HG03469 (cell line): ENCODE measurements at regions not wholly inside any gene's neighbourhood (a gene's known extent, or its start where the extent isn't known, plus 50 kb on each side); places are given as distances from the start of the nearest gene placed in this dataset.
A peak's percentile ranks its signal among the peaks of the same experiment; 100 is the strongest.
"Not testable (repeated sequence)": the region's sequence is repeated elsewhere in the genome, so short reads cannot be mapped to it uniquely, and the experiment has no call there.

Source experiments
- ATAC-seq: cut with Tn5 transposase; IDR thresholded peaks from one replicate; pipeline ENCODE4 v1.9.1; 2021; ENCODE audit warnings: mild to moderate bottlenecking, moderate library complexity, moderate number of reproducible peaks; ENCODE audit not compliant: unreplicated experiment

DNA sequence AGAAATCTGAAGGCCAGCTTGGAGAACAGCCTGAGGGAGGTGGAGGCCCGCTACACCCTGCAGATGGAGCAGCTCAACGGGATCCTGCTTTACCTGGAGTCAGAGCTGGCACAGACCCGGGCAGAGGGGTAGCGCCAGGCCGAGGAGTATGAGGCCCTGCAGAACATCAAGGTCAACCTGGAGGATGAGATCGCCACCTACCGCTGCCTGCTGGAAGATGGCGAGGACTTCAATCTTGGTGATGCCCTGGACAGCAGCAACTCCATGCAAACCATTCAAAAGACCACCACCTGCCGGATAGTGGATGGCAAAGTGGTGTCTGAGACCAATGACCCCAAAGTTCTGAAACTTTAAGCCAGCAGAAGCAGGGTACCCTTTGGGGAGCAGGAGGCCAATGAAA is 318.4 kb downstream of the ZFHX3 start:
- ATAC-seq = not testable (repeated sequence)

DNA sequence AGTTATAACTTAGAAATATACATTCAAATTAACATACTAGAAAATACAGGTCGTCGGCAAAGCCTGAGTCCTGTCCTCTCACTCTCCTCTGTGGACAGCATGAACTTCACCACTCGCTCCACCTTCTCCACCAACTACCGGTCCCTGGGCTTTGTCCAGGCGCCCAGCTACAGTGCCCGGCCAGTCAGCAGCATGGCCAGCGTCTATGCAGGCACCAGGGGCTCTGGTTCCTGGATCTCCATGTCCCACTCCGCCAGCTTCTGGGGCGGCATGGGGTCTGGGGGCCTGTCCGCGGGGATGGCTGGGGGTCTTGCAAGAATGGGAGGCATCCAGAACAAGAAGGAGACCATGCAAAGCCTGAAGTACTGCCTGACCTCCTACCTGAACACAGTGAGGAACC is 319.4 kb downstream of the ZFHX3 start:
- ATAC-seq = no peak

DNA sequence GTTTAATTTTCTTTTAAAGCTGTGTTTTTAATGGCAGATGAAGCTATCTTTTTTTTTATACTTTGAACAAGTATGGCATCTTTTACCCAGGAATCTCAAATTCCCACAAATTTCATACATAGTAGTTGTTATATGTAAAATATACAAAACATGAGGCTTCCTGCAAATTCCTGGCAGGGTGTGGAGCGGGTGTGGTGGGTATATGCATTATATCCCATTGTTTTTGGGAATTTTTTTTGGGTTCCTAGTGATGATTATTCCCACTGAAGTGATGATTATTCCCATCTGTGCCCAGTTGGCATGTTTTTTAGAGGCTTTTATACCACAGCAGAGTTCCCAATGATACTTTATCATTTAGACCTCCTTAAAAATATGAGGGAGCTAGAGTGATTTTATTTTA is 320.4 kb downstream of the ZFHX3 start:
- ATAC-seq = no peak

DNA sequence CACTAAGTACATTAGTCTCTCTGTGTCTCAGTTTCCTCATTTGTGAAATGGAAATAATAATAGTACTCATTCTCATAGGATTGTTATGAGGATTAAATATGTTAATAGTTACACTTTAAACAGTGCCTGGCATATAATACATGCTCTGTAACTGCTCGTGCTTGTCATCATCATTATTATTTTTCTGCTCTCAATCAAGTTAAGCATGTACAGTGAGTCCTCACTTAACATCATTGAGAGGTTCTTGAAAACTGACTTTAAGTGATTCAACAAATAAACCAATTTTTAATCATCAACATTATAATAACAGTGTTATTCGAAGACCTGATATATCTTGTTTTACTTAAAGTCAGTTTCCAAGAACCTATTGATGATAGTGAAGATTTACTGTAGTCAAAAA is 322.3 kb downstream of the ZFHX3 start:
- ATAC-seq = no peak

DNA sequence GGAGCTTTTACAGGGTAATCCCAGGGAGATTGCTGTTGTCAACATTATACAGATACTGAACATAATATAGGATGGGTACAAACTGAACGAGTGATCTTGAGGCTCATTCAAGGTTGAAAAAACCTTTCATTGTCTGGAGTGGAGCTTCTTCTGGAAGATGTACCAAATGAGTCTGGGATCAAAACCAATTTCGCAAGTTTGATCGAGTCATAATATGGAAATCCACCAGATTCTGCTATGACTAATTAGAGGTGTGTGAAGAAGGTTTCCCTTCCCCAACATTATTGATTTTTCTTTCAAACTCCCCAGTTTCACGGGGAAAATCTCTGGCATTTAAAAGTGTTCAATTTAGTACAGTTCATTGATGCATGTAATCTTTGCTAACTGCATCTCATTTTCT is 324.1 kb downstream of the ZFHX3 start:
- no peak for ATAC-seq

DNA sequence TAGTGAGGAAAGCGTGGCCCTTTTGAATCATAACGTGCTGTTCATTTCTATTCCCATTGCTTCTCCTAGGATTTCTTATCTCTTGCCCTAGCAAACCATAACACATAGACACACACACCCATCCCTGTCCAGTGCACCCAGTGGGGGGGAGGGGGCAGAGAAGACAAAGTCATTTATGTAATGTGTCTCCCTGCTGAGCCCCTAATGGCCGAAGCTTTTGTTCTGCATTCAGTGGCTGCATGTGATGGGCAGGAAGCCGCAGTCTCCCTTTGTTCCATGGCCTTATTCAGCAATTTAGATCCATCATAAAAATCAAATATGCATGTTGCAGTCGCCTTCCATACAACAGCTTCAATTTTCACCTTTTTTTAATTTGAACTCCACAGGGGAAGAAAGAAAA is 325.4 kb downstream of the ZFHX3 start:
- ATAC-seq = no peak

DNA sequence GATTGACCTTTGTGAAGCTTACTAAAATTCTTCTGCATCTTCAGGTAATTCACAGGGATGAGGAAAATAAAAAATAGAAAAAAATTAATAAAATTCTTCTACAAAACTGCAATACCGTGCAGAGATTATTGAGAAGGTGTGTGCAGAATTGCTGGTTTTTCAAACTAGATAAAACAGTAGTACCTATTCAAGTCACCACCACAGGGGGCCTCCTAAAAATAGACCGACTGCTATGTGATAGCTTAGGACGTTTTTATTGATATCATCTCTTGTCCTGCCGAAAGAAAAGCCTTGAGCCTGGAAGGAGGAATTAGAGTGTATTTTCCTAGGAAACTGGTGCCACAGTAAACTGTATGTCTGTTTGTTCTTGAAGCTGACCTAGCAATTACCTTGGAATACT is 325.9 kb downstream of the ZFHX3 start:
- no peak for ATAC-seq

DNA sequence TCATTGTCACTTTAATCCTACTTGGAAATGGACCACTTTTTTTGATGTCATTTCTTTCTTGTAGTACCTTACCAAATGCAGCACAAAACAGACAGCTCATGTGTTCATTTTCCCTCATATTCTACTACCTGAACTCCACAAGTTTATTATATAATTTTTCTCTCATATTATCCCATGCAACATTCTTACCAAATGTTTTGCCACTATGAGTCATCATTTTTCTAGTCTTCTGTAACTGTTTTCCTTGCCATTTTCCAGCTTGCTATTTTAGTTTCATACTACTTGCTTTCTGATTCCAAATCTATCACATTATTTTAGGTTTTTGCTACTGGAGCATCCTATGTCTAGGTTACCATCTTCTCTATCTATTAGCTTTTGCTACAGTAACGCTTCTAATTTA is 332.7 kb downstream of the ZFHX3 start:
- no peak for ATAC-seq

DNA sequence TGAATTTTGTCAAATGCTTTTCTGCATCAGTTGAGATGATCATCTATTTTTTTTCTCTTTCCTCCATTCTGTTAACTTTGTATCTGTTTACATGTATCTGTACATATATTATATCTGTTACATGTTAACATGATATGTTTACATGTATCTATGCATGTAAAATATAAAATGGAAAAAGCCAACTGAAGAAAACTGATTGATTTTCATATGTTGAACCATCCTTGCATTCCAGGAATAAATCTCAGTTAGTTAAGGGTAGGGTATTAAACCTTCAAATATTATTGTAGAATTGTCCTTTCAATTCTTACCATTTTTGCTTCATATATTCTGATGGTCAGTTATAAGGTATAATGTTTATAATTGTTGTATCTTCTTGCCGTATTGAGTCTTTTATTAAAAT is 336.1 kb downstream of the ZFHX3 start:
- no peak for ATAC-seq

DNA sequence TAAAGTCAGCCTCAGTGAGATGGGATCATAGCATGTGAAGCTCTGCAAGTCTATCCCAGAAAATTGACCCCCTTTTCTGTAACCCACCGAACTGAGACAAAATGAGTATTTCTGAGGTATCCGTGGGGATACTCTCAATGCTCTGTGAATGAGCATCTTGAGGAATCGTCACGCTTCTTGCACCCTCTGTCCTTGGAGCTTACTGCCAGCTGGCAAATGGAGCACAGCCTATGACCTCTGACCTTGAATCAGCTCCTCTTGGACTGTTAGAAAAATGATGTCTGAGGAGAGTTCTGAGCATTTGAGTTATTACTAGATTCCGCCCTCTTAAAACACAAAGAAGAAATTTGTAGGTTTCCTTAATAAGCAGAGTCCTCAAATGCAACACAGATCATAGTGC is 342.1 kb downstream of the ZFHX3 start:
- no peak for ATAC-seq

DNA sequence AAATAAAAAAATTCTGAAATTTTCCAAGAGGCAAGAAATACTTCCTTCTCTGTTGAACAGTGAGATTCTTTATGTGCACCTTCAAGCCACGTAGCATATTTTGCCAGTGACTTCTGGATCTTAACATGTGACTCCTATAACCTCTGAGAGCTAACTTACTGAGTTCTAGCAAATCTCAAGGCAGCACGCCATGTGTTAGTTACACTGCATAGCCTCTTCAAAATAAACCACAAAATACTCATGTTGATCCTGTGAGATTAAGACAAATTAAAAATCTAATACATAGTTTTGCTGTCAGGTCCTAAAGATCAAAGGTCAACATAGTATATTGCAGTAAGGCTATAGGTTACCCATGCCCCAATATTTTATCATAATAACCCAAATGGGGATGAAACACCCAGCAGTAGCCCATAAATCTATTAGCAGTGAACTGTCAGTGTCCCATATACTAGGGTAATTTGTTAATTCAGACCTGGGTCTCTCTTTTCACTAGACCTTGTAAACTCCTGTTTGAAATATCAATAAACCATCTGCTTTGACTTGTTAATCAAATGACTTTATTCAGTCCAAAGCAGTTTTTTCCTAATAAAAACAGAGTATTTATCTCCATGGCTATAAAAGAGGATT is 343.1 kb downstream of the ZFHX3 start:
- ATAC-seq = no peak

DNA sequence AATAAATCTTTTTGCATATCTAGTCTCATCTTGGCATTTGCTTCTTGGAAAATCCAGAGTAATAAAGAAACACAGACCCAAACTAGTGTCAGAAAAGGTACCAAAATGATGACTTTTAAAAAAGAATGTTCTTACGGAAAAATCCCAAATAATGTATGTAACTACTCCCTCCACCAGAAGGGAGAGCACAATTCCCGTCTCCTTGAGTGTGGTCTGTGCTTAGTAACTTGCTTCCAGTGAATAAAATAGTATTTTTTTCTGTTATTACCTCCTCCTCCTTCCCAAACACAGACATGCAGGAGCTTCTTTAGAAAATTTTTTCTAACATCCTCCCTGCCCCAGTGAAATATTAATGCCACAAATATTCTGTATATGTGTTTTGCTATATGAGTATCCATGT is 358.1 kb downstream of the ZFHX3 start:
- no peak for ATAC-seq

DNA sequence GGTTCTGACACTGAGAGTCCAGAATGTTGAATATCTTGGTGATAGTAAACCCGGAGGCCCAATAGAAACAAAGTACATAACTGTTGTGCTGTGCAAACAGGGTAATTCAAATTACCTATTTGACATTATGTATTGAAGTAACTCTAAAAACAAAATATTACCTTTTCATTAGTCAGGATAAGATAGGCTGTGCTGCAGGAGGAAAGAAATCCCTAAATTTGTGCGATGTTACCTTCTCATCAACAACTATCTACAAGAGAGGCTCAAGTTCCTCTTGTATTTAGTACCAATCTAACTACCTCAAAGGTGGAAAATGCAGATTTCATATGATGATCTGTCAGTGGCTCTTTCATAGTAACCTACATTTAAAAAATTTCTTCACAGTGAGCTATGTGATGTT is 367.2 kb downstream of the ZFHX3 start:
- ATAC-seq = no peak

DNA sequence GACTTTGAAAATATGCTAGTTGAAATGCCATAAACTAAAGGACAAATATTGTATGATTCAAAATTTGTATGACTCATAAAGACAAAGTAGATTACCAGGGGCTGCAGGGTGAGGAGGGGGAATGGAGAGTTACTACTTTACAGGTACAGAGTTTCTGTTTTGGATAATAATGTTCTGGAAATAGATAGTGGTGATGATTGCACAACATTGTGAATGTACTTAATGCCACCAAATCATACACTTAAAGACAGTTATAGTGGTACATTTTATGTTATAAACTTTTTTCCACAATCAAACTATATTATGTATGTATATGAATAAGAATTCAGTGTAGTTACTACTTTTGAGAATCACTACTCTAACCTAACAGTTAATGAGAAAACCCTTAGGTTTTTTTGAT is 368.1 kb downstream of the ZFHX3 start:
- ATAC-seq = no peak

DNA sequence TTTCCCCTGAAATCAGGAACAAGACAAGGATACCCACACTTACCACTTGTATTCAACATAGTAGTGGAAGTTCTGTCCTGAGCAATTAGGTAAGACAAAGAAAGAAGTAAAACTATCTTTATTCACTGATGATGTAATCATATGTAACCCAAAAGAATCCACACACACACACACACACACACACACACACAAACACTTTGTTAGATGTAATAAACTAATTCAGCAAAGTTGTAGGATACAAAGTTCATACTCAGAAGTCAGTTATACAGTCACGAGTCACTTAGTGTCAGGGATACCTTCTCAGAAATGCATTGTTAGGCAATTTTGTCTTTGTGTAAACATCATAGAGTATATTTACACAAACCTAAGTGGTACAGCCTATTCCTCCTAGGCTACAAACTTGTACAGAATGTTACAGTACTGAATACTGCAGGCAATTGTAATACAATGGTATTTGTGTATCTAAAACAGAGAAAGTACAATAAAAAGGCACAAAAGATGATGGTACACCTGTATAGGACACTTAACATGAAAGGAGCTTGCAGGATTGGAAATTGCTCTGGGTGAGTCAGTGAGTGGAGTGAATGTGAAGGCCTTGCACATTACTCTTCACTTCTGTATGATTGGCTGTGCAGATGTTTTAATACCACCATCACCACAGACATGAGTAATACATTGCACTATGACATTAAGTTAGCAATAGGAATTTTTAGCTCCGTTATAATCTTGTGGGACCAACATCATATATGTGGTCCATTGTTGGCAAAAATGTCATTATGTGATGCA is 370.1 kb downstream of the ZFHX3 start:
- no peak for ATAC-seq

DNA sequence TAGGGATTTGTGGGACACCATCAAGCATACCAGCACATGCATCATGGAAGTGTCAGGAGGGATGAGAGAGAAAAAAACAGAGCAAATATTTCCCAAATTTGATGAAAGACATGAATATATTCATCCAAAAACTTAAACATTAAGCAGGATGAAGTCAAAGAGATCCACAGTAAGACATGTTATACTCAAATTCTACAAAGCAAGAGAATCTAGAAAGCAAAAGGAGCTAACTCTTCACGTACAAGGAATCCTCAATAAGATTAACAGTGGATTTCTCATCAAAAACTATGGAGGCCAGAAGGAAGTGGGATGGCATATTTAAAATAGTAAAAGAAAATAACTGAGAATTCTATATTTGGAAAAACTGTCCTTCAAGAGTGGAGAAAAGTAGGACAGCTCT is 374.8 kb downstream of the ZFHX3 start:
- ATAC-seq = no peak

DNA sequence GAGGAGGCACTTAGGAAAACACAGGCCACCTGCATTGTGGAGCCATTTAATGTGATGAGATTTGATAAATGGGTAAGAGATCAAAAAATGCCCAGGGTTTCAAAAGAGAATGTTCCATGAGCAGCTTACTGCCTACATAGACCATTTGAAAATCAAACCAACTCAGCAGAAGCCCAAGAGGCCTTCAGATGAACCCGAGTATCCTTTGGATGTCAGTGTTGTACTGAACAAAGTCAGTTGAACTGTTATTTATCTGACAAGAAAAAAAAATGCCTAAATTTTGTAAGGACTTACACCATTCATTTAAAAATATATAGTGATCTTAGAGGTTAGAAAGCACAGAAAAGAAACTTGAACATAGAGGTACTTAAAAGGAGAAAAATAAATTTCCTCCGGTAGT is 381.7 kb downstream of the ZFHX3 start:
- no peak for ATAC-seq

DNA sequence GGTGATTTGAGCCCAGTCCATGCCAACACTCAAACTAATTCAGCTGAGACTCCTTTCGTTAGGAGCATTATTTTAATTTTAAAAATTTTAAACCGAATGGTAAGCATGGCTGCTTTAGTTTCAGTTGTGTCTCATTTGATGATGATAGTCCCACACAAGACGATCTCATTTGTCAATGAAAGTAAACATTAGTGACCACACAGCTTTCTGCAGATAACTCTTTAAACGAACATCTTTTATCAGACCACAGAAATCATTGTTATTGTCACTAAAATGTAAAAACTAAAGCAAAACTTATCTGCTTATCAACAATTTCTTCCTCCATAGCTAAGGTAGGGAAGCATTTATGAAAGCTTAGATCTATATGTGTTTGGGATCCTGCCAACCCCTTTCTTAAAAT is 382.2 kb downstream of the ZFHX3 start:
- no peak for ATAC-seq

DNA sequence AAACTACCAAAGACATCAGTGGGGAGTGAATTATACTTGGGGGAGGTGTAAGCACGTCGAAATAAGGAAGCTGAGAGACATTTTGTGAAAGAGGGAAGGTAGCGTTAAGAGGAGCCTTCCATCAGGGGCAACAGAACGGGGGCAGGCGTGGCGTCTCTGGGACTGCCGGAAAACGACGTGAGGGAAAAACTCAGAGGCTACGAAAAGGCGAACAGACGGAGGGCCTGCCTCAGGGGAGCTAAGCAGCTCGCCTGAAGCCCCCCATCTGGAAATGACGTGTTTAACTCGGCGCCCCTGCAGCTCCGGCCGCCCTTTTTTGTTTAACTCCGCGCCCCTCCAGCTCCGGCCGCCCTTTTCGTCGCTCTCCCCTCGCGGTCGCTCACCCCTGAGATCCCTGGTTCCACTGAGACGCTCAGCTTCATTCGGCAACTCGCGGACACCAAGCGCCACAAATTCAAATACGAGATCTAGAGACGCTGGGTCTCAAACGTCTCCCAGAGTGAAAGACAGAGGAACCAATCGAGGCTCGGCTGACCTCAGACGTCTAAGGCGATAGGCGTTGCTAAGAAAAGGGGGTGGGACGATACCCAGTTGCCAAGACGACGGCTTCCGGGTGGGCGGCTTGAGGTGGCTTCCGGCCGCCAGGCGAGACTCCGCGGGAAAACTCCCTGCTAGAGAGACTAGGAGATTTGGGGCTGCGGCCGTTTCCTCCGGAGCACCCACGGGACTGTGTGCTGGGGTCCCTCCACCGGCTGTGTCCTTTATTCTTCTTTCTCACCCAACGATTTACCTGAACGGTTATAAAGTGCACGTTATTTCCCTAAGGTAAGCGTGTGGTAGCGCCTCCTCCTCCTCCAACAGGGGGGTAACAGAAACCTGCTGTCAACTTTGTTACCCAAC is 383.2 kb downstream of the ZFHX3 start:
- peak; percentile 97 for ATAC-seq

DNA sequence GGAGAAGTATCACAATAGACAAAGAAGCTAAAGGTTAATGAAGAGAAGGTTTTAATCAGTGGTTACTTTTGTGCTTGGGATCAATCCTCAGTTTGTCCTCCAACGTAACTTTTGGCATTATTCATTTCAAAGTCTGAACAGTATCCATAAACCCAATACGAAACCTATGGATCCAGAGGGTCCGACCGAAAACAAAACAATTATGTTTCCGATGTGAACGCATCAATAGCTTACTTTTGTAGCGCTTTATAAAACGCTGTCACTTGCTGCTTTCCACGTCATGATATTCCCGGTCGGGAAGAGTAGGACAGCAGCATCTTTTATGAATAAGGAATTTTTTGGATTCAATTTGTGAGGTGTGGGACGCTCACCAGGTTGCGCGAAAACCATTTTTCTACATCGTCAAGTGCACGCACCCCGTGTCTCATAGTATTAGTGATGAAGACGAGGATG is 383.8 kb downstream of the ZFHX3 start:
- ATAC-seq = no peak

DNA sequence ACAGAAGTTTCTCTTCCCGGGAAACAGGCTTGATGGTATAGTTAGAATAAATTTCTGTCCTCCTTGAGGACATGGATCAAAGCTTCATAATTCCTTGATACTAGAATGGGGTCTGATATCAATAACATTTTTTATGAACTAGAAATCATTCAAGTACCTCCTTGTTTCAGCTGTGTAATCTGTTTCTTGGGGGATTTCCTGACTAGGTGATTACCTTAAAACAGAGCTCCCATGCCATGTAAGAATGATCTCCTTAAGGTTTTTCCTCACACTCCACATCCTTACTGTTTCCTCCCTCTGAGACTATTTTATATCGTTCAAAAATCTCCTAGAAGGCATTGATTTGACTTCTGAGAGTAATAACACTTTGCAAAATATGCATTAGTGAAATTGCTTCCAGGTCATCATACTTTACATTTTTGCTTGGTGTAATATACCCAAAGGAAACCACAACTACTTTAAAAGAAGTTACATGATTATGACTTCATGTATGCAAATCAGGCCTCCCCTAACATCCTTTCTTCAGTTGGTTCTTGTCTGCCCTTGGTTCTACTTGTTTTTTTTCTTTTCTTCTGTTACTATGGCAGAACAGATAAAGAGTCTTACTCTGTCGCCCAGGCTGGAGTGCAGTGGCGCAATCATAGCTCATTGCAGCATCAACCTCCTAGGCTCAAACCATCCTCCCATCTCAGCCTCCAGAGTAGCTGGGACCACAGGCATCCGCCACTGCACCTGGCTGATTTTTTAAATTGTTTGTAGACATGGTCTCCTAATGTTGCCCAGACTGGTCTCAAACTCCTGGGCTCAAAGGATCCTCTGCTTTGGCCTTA is 388.8 kb downstream of the ZFHX3 start:
- no peak for ATAC-seq
